ENCODE measurements at regions not wholly inside any gene's neighbourhood (a gene's known extent, or its start where the extent isn't known, plus 50 kb on each side); places are given as distances from the start of the nearest gene placed in this dataset.

DNA sequence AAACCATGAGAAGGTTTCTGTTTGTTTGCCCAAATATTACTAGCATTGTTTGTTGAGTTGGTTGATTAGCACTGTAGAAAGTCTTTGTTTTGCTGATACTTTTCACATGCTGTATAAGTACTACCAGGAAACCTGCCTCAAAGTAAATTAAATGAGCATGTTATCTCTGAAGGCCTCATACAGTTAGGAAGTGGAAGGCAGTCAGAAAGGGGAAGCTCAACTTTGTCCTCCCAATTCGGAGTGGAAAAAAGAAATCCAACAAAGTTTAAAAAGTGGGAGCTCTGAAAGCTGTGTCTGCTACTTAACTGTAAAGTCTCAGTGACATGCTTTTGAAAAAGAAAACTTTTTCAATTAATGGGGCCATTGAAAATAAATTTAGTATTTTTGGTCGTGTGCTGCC lies 188.3 kb upstream of the BLID start:
- TF ChIP-seq, protein P1, sequence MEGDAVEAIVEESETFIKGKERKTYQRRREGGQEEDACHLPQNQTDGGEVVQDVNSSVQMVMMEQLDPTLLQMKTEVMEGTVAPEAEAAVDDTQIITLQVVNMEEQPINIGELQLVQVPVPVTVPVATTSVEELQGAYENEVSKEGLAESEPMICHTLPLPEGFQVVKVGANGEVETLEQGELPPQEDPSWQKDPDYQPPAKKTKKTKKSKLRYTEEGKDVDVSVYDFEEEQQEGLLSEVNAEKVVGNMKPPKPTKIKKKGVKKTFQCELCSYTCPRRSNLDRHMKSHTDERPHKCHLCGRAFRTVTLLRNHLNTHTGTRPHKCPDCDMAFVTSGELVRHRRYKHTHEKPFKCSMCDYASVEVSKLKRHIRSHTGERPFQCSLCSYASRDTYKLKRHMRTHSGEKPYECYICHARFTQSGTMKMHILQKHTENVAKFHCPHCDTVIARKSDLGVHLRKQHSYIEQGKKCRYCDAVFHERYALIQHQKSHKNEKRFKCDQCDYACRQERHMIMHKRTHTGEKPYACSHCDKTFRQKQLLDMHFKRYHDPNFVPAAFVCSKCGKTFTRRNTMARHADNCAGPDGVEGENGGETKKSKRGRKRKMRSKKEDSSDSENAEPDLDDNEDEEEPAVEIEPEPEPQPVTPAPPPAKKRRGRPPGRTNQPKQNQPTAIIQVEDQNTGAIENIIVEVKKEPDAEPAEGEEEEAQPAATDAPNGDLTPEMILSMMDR (conservative IDR thresholded peaks at IDR 0.05; ENCODE audit: low read depth, low read length), result no peak
- TF ChIP-seq MXI1 (IDR thresholded peaks at IDR 0.05; ENCODE audit: borderline replicate concordance, low read depth, low read length), result no peak
- TF ChIP-seq, protein P2, sequence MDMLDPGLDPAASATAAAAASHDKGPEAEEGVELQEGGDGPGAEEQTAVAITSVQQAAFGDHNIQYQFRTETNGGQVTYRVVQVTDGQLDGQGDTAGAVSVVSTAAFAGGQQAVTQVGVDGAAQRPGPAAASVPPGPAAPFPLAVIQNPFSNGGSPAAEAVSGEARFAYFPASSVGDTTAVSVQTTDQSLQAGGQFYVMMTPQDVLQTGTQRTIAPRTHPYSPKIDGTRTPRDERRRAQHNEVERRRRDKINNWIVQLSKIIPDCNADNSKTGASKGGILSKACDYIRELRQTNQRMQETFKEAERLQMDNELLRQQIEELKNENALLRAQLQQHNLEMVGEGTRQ (IDR thresholded peaks at IDR 0.05; ENCODE audit: low read depth, low read length), result no peak
- no peak for TF ChIP-seq RCOR1 (IDR thresholded peaks at IDR 0.05; ENCODE audit: insufficient replicate concordance, low read length)
- no peak for TF ChIP-seq RFX5 (IDR thresholded peaks at IDR 0.05; ENCODE audit: low read depth, low read length)
- TF ChIP-seq SMC3 (IDR thresholded peaks at IDR 0.05; ENCODE audit: low read depth, low read length), result no peak
- TF ChIP-seq BHLHE40 (IDR thresholded peaks at IDR 0.05; ENCODE audit: low read depth, low read length), result no peak
